ENCODE measurements at regions not wholly inside any gene's neighbourhood (a gene's known extent, or its start where the extent isn't known, plus 50 kb on each side); places are given as distances from the start of the nearest gene placed in this dataset.

DNA sequence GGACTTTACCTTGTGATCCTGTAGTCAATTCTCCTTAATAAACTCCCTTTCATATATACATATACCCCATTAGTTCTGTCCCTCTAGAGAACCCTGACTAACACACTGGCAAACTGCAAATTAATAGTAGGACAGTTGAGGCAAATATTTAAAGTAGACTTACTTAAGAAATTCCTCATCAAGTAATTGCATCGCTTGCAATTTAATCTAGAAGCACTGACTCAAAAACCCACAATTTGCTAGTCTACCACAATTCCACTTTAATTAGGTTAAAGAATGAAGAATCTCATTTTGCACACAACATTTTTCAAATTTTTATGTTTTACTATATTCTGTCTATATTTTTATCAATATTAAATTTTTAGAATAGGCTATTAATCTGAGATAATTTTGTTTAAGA is 188.1 kb downstream of the PLOD2 start:
- DNase-seq, result no peak

GRCh38 chr3:145981056-145981455 is 179.9 kb downstream of the PLOD2 start:
- no peak for DNase-seq

DNA sequence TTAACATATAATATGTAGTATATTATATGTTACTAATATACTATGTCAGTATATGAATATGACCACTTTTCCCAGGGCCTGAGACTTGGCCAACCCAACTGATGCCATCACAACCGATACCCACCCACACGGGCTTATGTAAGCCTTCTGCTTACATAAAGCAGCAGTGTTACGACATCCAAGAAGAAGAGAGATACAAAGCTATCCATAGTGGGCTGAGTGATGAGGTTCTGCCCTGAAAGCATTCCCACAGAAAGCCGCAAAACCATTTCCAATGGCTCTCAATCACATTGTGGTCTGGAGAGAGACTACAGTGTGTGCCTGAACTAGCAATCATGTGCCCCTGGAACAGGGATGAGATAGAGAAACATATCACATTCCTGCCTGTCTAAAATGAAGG is 177.9 kb downstream of the PLOD2 start:
- DNase-seq, result no peak
